Ishikawa (cell line): ENCODE measurements at regions not wholly inside any gene's neighbourhood (a gene's known extent, or its start where the extent isn't known, plus 50 kb on each side); places are given as distances from the start of the nearest gene placed in this dataset.

ENCODE experiments used
- CEBPB ChIP-seq: IDR thresholded peaks from 2 replicates; pipeline ENCODE4 v1.6.1; 2012
- CREB1 ChIP-seq: IDR thresholded peaks from 2 replicates; pipeline ENCODE4 v1.6.1; 2012; ENCODE audit warnings: low read depth
- EGR1 ChIP-seq: IDR thresholded peaks from 2 replicates; pipeline ENCODE4 v1.6.1; 2012
- EP300 ChIP-seq: IDR thresholded peaks from 2 replicates; pipeline ENCODE4 v1.6.1; 2012; ENCODE audit warnings: borderline replicate concordance
- FOXM1 ChIP-seq: IDR thresholded peaks from 2 replicates; pipeline ENCODE4 v1.6.1; 2012; ENCODE audit warnings: low read depth, borderline replicate concordance
- NFIC ChIP-seq: IDR thresholded peaks from 2 replicates; pipeline ENCODE4 v1.6.1; 2012
- RAD21 ChIP-seq: IDR thresholded peaks from 2 replicates; pipeline ENCODE4 v1.6.1; 2012; ENCODE audit warnings: low read depth
- REST ChIP-seq: IDR thresholded peaks from 2 replicates; pipeline ENCODE4 v1.6.1; 2012; ENCODE audit warnings: low read depth, mild to moderate bottlenecking
- TAF1 ChIP-seq: IDR thresholded peaks from 2 replicates; pipeline ENCODE4 v1.6.1; 2012; ENCODE audit warnings: low read depth, mild to moderate bottlenecking
- TCF12 ChIP-seq: IDR thresholded peaks from 2 replicates; pipeline ENCODE4 v1.6.1; 2012; ENCODE audit warnings: low read depth
- TEAD4 ChIP-seq: IDR thresholded peaks from 2 replicates; pipeline ENCODE4 v1.6.1; 2012
- YY1 ChIP-seq: IDR thresholded peaks from 2 replicates; pipeline ENCODE4 v1.6.1; 2012; ENCODE audit warnings: low read depth
- ZBTB7A ChIP-seq: IDR thresholded peaks from 2 replicates; pipeline ENCODE4 v1.6.1; 2012; ENCODE audit warnings: low read depth
- TF ChIP-seq, protein P1 (sequence below): IDR thresholded peaks from 2 replicates; pipeline ENCODE4 v1.6.1; 2012
- TF ChIP-seq, protein P2 (sequence below): IDR thresholded peaks from 2 replicates; pipeline ENCODE4 v1.6.1; 2012

- TF ChIP-seq RAD21 (no peak), REST (no peak), CREB1 (no peak), FOXM1 (no peak), TCF12 (no peak), CEBPB (no peak), TEAD4 (no peak), YY1 (no peak), TAF1 (no peak), NFIC (no peak), ZBTB7A (no peak), EP300 (no peak), EGR1 (no peak)
- TF ChIP-seq, protein P1, sequence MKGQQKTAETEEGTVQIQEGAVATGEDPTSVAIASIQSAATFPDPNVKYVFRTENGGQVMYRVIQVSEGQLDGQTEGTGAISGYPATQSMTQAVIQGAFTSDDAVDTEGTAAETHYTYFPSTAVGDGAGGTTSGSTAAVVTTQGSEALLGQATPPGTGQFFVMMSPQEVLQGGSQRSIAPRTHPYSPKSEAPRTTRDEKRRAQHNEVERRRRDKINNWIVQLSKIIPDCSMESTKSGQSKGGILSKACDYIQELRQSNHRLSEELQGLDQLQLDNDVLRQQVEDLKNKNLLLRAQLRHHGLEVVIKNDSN: no peak
- TF ChIP-seq, protein P2, sequence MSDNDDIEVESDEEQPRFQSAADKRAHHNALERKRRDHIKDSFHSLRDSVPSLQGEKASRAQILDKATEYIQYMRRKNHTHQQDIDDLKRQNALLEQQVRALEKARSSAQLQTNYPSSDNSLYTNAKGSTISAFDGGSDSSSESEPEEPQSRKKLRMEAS: no peak
These were observed 313.4 kb downstream of the LPIN1 start for GRCh38 chr2:12059616-12060441.

DNA sequence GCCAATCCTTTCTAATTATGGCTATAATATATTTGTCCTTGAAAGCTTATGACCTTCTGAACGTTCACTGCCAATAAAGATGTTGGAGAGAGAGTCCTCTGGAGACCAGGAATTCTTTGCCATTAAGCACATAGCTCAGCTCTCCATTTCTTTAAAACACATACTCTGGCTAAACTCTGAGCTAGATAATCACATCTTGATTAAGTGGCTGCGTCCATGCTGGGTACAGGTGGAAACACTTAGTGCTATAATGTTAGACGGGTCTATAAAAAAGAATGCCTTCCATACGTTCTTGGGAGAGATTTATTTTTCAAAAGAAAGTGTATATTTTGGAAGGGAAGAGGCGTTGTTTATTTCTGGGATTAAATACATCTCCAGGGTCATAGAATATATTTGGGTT, 314.5 kb downstream of the LPIN1 start:
- TF ChIP-seq EP300: no peak

- no peak for TF ChIP-seq REST
- no peak for TF ChIP-seq TCF12
- TF ChIP-seq, protein P2: no peak
- TF ChIP-seq CEBPB: no peak
- no peak for TF ChIP-seq EP300
- no peak for TF ChIP-seq FOXM1
- TF ChIP-seq, protein P1: no peak
- no peak for TF ChIP-seq TAF1
- no peak for TF ChIP-seq NFIC
- no peak for TF ChIP-seq EGR1
- TF ChIP-seq ZBTB7A: no peak
- no peak for TF ChIP-seq RAD21
- no peak for TF ChIP-seq TEAD4
- TF ChIP-seq YY1: no peak
These were observed 315.0 kb downstream of the LPIN1 start for GRCh38 chr2:12061286-12062052.

DNA sequence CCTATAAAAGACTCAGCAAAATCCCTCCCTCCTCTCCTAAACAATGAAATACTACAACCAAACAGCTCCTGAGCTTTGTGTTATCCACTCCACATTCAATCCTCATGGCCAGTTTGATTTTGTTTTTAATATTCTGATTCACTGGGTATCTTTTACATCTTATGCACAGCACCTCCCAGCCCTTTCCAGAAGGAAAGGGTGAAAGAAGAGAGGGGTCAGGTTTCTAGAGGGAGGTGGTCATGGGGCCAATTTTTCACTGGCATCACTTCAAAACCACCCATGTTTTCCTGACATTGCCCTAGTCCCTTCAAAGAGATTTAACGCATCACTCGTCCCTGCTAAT, 315.6 kb downstream of the LPIN1 start:
- TF ChIP-seq CEBPB (no peak), TEAD4 (no peak), ZBTB7A (no peak), EP300 (no peak), NFIC (no peak), CREB1 (no peak), TAF1 (no peak), REST (no peak), FOXM1 (no peak), TCF12 (no peak), YY1 (no peak), EGR1 (no peak), RAD21 (no peak)
- TF ChIP-seq, protein P2: no peak
- TF ChIP-seq, protein P1: no peak
